Neural cell (in vitro differentiated cells): ENCODE measurements at regions not wholly inside any gene's neighbourhood (a gene's known extent, or its start where the extent isn't known, plus 50 kb on each side); places are given as distances from the start of the nearest gene placed in this dataset.

ENCODE experiments used
- CTCF ChIP-seq: fragments of 450-650 bp; IDR thresholded peaks from 2 replicates; pipeline ENCODE4 v1.5.1; 2014; ENCODE audit warnings: antibody characterized with exemption, mild to moderate bottlenecking, moderate library complexity; ENCODE audit not compliant: poor library complexity, severe bottlenecking
- EP300 ChIP-seq: fragments of 450-650 bp; conservative IDR thresholded peaks from 2 replicates; pipeline ENCODE4 v1.6.1; 2014; ENCODE audit warnings: antibody characterized with exemption, mild to moderate bottlenecking, moderate library complexity; ENCODE audit not compliant: poor library complexity, severe bottlenecking
- EZH2 ChIP-seq: fragments of 200-600, 300-800 bp; shearing (Covaris generic), sonication (generic); IDR thresholded peaks from 2 replicates; pipeline ENCODE4 v1.6.1; 2014; ENCODE audit warnings: antibody characterized with exemption, low read length, borderline replicate concordance, mild to moderate bottlenecking; ENCODE audit not compliant: insufficient read depth, poor library complexity, severe bottlenecking
- MXI1 ChIP-seq: fragments of 450-650 bp; conservative IDR thresholded peaks from 2 replicates; pipeline ENCODE4 v1.6.1; 2014; ENCODE audit warnings: antibody characterized with exemption, mild to moderate bottlenecking; ENCODE audit not compliant: poor library complexity, severe bottlenecking
- RAD21 ChIP-seq: fragments of 450-650 bp; conservative IDR thresholded peaks from 2 replicates; pipeline ENCODE4 v1.6.1; 2014; ENCODE audit warnings: antibody characterized with exemption, mild to moderate bottlenecking, moderate library complexity
- SMC3 ChIP-seq: fragments of 450-650 bp; conservative IDR thresholded peaks from 2 replicates; pipeline ENCODE4 v1.6.1; 2014; ENCODE audit warnings: antibody characterized with exemption, mild to moderate bottlenecking, moderate library complexity; ENCODE audit not compliant: poor library complexity
- TAF1 ChIP-seq: IDR thresholded peaks from 2 replicates; pipeline ENCODE4 v1.6.1; 2012; ENCODE audit warnings: low read depth

DNA sequence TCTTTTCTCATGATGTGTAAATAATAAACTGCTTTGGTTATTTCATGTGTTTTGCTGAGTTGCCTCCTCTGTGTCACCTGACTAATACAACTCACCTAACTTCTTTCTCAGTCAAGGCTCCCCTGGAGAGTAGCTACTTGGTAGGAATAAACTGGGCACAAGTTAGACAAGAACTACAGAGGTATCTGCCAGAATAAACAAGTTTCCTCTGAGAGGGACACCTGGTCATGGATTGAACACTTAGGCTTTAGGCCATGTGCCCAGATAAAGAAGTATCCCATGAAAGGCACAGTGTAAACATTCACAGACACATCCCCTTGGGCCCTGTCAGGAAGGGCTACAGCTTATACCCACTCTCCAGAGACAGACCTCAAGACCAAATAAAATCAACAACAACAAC, 532.5 kb downstream of the KIF4B start:
- TF ChIP-seq CTCF (no peak), TAF1 (no peak), EP300 (no peak), SMC3 (no peak), EZH2 (no peak), MXI1 (no peak), RAD21 (no peak)
